CD14-positive monocyte (primary cell): ENCODE measurements at regions not wholly inside any gene's neighbourhood (a gene's known extent, or its start where the extent isn't known, plus 50 kb on each side); places are given as distances from the start of the nearest gene placed in this dataset.

Source experiments
- DNase-seq, 3 donors: peaks; one replicate each; pipeline ENCODE4 v3.0.0-alpha.2; 2011 to 2022
- H2AFZ ChIP-seq: 2 replicates; pipeline ENCODE4 v1.6.0; 2012; ENCODE audit warnings: mild to moderate bottlenecking, low read depth, low read length, inconsistent platforms; ENCODE audit not compliant: insufficient read depth, poor library complexity, severe bottlenecking
- H3K27ac ChIP-seq, 2 donors: 1 replicate in 1 of 2; 2 replicates in 1 of 2; pipeline ENCODE4 v1.5.1; 2012 to 2013; ENCODE audit warnings: low read length in 2 of 2, control low read depth in 1 of 2, inconsistent platforms in 1 of 2, low read depth in 1 of 2, mild to moderate bottlenecking in 1 of 2
- H3K27me3 ChIP-seq, 2 donors: one replicate each; pipeline versions ENCODE4 v1.6.0 to v1.6.1; 2011 to 2013; ENCODE audit warnings: low read length in 2 of 2; ENCODE audit not compliant: control insufficient read depth in 2 of 2, insufficient read depth in 2 of 2
- H3K36me3 ChIP-seq, 2 donors: replicated peaks in 1 of 2; 1 replicate in 1 of 2; 2 replicates in 1 of 2; pipeline versions ENCODE4 v1.5.1 to v1.6.1; 2012 to 2013; ENCODE audit warnings: low read length in 2 of 2, control low read depth in 1 of 2, inconsistent platforms in 1 of 2, mild to moderate bottlenecking in 1 of 2; ENCODE audit not compliant: insufficient read depth in 2 of 2, control insufficient read depth in 1 of 2
- H3K4me1 ChIP-seq, 2 donors: 1 replicate in 1 of 2; 2 replicates in 1 of 2; pipeline versions ENCODE4 v1.5.1 to v1.6.1; 2012 to 2013; ENCODE audit warnings: low read length in 2 of 2, control low read depth in 1 of 2, inconsistent platforms in 1 of 2, mild to moderate bottlenecking in 1 of 2, moderate library complexity in 1 of 2; ENCODE audit not compliant: insufficient read depth in 2 of 2, control insufficient read depth in 1 of 2
- H3K4me2 ChIP-seq: replicated peaks from 2 replicates; pipeline ENCODE3; 2012; ENCODE audit warnings: low read length, moderate library complexity, mild to moderate bottlenecking; ENCODE audit not compliant: poor library complexity, severe bottlenecking; ENCODE audit errors: extremely low read depth
- H3K4me3 ChIP-seq, 3 experiments: fragments of 200-600 bp in 1 of 3; sonication (generic) in 1 of 3; replicated peaks in 1 of 3; 1 replicate in 2 of 3; 2 replicates in 1 of 3; pipeline ENCODE4 v1.5.1; 2011 to 2013; ENCODE audit warnings: low read length in 3 of 3, mild to moderate bottlenecking in 3 of 3, control low read depth in 2 of 3, low read depth in 2 of 3, inconsistent platforms in 1 of 3, moderate library complexity in 1 of 3
- H3K79me2 ChIP-seq: 2 replicates; pipeline ENCODE4 v1.6.0; 2012; ENCODE audit warnings: mild to moderate bottlenecking, control low read depth, inconsistent platforms, low read length, moderate library complexity; ENCODE audit not compliant: insufficient read depth
- H3K9ac ChIP-seq: 2 replicates; pipeline ENCODE4 v1.6.0; 2017; ENCODE audit warnings: low read length, mild to moderate bottlenecking; ENCODE audit not compliant: insufficient read depth, poor library complexity, severe bottlenecking
- H3K9me3 ChIP-seq, 2 donors: replicated peaks in 1 of 2; 1 replicate in 1 of 2; 2 replicates in 1 of 2; pipeline versions ENCODE4 v1.5.1 to v1.6.1; 2012 to 2013; ENCODE audit warnings: low read length in 2 of 2, control low read depth in 1 of 2; ENCODE audit not compliant: control insufficient read depth in 1 of 2, insufficient read depth in 1 of 2
- H4K20me1 ChIP-seq: 2 replicates; pipeline ENCODE4 v1.6.0; 2012; ENCODE audit warnings: mild to moderate bottlenecking, low read length, control low read depth, moderate library complexity; ENCODE audit not compliant: insufficient read depth
- H3K27ac Mint-ChIP-seq, 7 donors: one replicate each; pipeline ENCODE4 v1.8.0; 2020; ENCODE audit warnings: mild to moderate bottlenecking in 7 of 7, mixed read lengths in 7 of 7, moderate library complexity in 6 of 7, inconsistent platforms in 2 of 7
- H3K27me3 Mint-ChIP-seq, 3 donors: one replicate each; pipeline ENCODE4 v1.8.0; 2021 to 2022; ENCODE audit warnings: low read depth in 3 of 3, mild to moderate bottlenecking in 3 of 3, mixed read lengths in 3 of 3, moderate library complexity in 3 of 3, inconsistent platforms in 1 of 3
- H3K36me3 Mint-ChIP-seq, 2 donors: one replicate each; pipeline ENCODE4 v1.8.0; 2020; ENCODE audit warnings: mixed read lengths in 2 of 2, inconsistent platforms in 1 of 2, mild to moderate bottlenecking in 1 of 2
- H3K4me1 Mint-ChIP-seq: one replicate; pipeline ENCODE4 v1.8.0; 2020; ENCODE audit warnings: mild to moderate bottlenecking, mixed read lengths
- H3K4me3 Mint-ChIP-seq, 2 donors: one replicate each; pipeline ENCODE4 v1.8.0; 2020; ENCODE audit warnings: mild to moderate bottlenecking in 2 of 2, mixed read lengths in 2 of 2, moderate library complexity in 1 of 2
- H3K9me3 Mint-ChIP-seq, 7 donors: one replicate each; pipeline ENCODE4 v1.8.0; 2020 to 2022; ENCODE audit warnings: mixed read lengths in 7 of 7, mild to moderate bottlenecking in 6 of 7, moderate library complexity in 6 of 7, inconsistent platforms in 2 of 7
- CTCF ChIP-seq: fragments of 200-600 bp; IDR thresholded peaks from one replicate; pipeline ENCODE4 v1.8.0; 2022; ENCODE audit warnings: antibody characterized with exemption, mild to moderate bottlenecking
- WGBS: methylation state at CpG from one replicate; pipeline ENCODE4 v1.1.5; 2013; ENCODE audit warnings: missing lambda C conversion rate; ENCODE audit not compliant: insufficient coverage; 5-methylcytosine and 5-hydroxymethylcytosine counted together
- intact Hi-C, 2 donors: fragments of 100-400 bp; cut with micrococcal nuclease; formaldehyde crosslinking; loops; one replicate each; pipeline versions ENCODE4 v1.15.0 to v1.15.1; 2023

- H4K20me1 ChIP-seq = no peaks in the 10 kb centered on the region
- intact Hi-C loops = no loop called here
- H3K4me1 Mint-ChIP-seq = no peaks in the 10 kb centered on the region
- peaks cover 0 to 6% (median 0%) of the 10 kb centered on the region in 7 donors for H3K9me3 Mint-ChIP-seq
- TF ChIP-seq CTCF = no peak
- H3K4me2 ChIP-seq = no peak overlapping the region
- no peaks in the 10 kb centered on the region for H3K36me3 ChIP-seq
- no peak overlapping the region for H2AFZ ChIP-seq
- no peaks in the 10 kb centered on the region for H3K4me1 ChIP-seq
- no peak for DNase-seq
- no peaks in the 10 kb centered on the region for H3K36me3 Mint-ChIP-seq
- H3K9ac ChIP-seq = no peak overlapping the region
- H3K27ac Mint-ChIP-seq = no peak overlapping the region
- no peaks in the 10 kb centered on the region for H3K79me2 ChIP-seq
- H3K27me3 Mint-ChIP-seq = peaks cover 1 to 6% (median 4%) of the 10 kb centered on the region in 3 donors
- no peaks in the 10 kb centered on the region for H3K9me3 ChIP-seq
- 96% methylated on average over 7 of the region's 9 CpGs for WGBS
- no peaks in the 10 kb centered on the region for H3K27me3 ChIP-seq
- H3K27ac ChIP-seq = no peak overlapping the region
- no peak overlapping the region for H3K4me3 ChIP-seq
- no peak overlapping the region for H3K4me3 Mint-ChIP-seq
These were observed 239.0 kb upstream of the RNF32 start for GRCh38 chr7:156401617-156402016.

- no peak for DNase-seq
- H3K9me3 ChIP-seq = no peaks in the 10 kb centered on the region
- H2AFZ ChIP-seq = no peak overlapping the region
- intact Hi-C loops = no loop called here
- no peak overlapping the region for H3K4me3 ChIP-seq
- Mint-ChIP-seq H3K36me3 (no peaks in the 10 kb centered on the region), H3K9me3 (peaks cover 0 to 6% (median 0%) of the 10 kb centered on the region in 7 donors), H3K4me3 (no peak overlapping the region), H3K4me1 (no peaks in the 10 kb centered on the region), H3K27me3 (peaks cover 1 to 6% (median 4%) of the 10 kb centered on the region in 3 donors), H3K27ac (no peak overlapping the region)
- no peaks in the 10 kb centered on the region for H3K79me2 ChIP-seq
- no peaks in the 10 kb centered on the region for H3K4me1 ChIP-seq
- no peaks in the 10 kb centered on the region for H3K36me3 ChIP-seq
- WGBS = 86% methylated on average over 1 of the region's 5 CpGs
- no peak for TF ChIP-seq CTCF
- no peak overlapping the region for H3K9ac ChIP-seq
- H4K20me1 ChIP-seq = no peaks in the 10 kb centered on the region
- no peak overlapping the region for H3K4me2 ChIP-seq
- H3K27me3 ChIP-seq = no peaks in the 10 kb centered on the region
- H3K27ac ChIP-seq = no peak overlapping the region
These were observed 240.5 kb upstream of the RNF32 start for GRCh38 chr7:156400046-156400445.
